ENCODE measurements at regions not wholly inside any gene's neighbourhood (a gene's known extent, or its start where the extent isn't known, plus 50 kb on each side); places are given as distances from the start of the nearest gene placed in this dataset.
"Not testable (repeated sequence)": the region's sequence is repeated elsewhere in the genome, so short reads cannot be mapped to it uniquely, and the experiment has no call there.

DNA sequence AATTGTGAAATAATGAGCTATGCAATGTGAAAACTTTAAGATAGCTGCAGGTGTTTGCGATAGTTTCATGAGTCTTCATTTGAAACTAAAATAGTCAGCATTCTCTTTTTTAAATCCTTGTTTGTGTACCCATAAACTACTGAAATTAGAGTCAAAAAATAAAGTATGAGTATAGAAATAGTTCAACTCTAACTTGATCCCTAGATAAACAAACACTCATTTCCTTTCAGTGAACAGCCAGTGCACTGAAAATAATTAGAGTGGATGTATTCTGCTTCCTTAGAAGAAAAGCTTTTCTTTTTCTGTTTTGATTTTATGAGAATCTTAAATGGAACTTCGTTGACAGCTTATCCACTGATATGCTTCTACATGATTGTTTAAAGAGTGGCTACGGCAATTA, 1033.4 kb downstream of the SOCS6 start:
- Histone ChIP-seq H3K27ac (no peak overlapping the region), H3K36me3 (no peaks in the 10 kb centered on the region), H3K4me3 (no peak overlapping the region), H3K27me3 (no peaks in the 10 kb centered on the region), H3K9me3 (no peaks in the 10 kb centered on the region), H3K4me1 (no peaks in the 10 kb centered on the region)
- no peak for TF ChIP-seq POLR2AphosphoS5 (IDR thresholded peaks at IDR 0.05; ENCODE audit: insufficient read depth in 1 of 2, low read depth in 1 of 2)
- TF ChIP-seq, protein P1, sequence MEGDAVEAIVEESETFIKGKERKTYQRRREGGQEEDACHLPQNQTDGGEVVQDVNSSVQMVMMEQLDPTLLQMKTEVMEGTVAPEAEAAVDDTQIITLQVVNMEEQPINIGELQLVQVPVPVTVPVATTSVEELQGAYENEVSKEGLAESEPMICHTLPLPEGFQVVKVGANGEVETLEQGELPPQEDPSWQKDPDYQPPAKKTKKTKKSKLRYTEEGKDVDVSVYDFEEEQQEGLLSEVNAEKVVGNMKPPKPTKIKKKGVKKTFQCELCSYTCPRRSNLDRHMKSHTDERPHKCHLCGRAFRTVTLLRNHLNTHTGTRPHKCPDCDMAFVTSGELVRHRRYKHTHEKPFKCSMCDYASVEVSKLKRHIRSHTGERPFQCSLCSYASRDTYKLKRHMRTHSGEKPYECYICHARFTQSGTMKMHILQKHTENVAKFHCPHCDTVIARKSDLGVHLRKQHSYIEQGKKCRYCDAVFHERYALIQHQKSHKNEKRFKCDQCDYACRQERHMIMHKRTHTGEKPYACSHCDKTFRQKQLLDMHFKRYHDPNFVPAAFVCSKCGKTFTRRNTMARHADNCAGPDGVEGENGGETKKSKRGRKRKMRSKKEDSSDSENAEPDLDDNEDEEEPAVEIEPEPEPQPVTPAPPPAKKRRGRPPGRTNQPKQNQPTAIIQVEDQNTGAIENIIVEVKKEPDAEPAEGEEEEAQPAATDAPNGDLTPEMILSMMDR (IDR thresholded peaks at IDR 0.05) = no peak
- no peak for TF ChIP-seq POLR2A (IDR thresholded peaks at IDR 0.05)
- intact Hi-C loops (cut with DNase I) = no loop called here
- no peak for DNase-seq (ENCODE audit: extremely low spot score in 2 of 2)

DNA sequence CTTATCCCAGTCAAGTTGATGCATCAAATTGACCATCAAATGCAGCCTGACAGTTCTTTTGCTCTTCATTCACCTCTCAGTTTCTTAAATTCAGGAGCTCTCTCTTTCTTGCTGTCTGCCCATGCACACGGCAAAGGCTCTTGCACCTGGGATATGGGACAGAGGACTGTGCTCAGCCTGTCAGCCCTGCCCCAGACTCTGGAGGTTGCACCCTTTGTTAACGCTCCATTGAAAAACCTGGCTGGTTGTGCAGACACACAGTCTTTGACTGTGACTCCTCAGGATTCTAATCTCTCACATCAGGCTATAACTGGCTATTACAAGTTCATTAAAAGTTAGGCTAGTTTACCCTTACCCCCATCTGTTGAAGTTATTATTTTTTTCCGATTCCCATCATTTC, 1032.5 kb downstream of the SOCS6 start:
- H3K4me3 ChIP-seq = no peak overlapping the region
- TF ChIP-seq, protein P1 (IDR thresholded peaks at IDR 0.05) = no peak
- H3K4me1 ChIP-seq = no peaks in the 10 kb centered on the region
- H3K36me3 ChIP-seq = no peaks in the 10 kb centered on the region
- no peak overlapping the region for H3K27ac ChIP-seq
- no peak for DNase-seq (ENCODE audit: extremely low spot score in 2 of 2)
- H3K27me3 ChIP-seq = no peaks in the 10 kb centered on the region
- no peaks in the 10 kb centered on the region for H3K9me3 ChIP-seq
- intact Hi-C loops (cut with DNase I) = no loop called here

DNA sequence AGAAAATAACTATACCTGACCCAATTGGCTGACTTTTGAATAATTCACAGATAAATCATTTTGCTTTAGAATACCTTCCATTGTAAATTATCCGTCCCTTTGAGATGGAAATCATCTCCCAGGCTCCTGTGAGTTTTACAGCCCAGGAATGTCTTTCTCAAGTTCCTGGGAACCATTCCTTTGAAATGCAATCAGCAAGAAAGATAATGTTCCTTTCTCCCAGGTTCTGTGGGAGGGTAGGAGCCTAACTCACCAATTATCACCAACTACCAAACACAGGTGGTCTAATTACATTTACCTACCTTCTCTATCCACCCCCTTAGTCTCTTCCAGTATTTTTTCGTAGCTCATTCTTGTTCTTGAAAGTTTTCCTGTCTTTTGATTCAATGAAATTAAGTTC, 1016.0 kb downstream of the SOCS6 start:
- intact Hi-C loops (cut with DNase I) = no loop called here
- DNase-seq (ENCODE audit: extremely low spot score in 2 of 2) = no peak
- TF ChIP-seq POLR2AphosphoS5 (IDR thresholded peaks at IDR 0.05; ENCODE audit: insufficient read depth in 1 of 2, low read depth in 1 of 2) = no peak
- Histone ChIP-seq H3K36me3 (no peaks in the 10 kb centered on the region), H3K4me1 (no peaks in the 10 kb centered on the region), H3K27ac (no peak overlapping the region), H3K4me3 (no peak overlapping the region), H3K9me3 (no peaks in the 10 kb centered on the region), H3K27me3 (no peaks in the 10 kb centered on the region)

GRCh38 chr18:71303743-71304142, 1014.9 kb downstream of the SOCS6 start:
- H3K27me3 ChIP-seq; intact Hi-C loops (cut with DNase I); H3K36me3 ChIP-seq; H3K27ac ChIP-seq; DNase-seq (ENCODE audit: extremely low spot score in 2 of 2); H3K4me3 ChIP-seq; H3K4me1 ChIP-seq; H3K9me3 ChIP-seq: not testable (repeated sequence)

DNA sequence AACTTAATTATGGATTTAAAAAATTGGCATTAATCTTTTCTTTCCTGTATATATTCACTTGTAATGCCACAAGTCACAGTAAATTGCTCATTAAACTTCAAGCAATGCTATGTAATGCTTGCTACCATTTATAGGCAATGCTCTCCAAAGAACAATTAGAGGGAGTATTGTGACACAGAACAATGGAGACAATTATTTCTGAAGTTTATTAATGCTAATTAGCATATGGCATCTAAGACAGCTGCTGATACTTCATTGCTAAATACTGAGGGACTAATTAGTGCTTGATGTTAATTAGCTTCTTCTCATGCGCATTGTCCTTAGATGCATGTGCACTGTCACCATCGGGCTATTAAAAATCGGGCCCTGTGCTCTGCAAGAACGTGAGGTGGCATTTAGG, 1012.8 kb downstream of the SOCS6 start:
- intact Hi-C loops (cut with DNase I) = no loop called here
- TF ChIP-seq POLR2A (IDR thresholded peaks at IDR 0.05) = no peak
- TF ChIP-seq, protein P1 (IDR thresholded peaks at IDR 0.05) = no peak
- no peak for TF ChIP-seq POLR2AphosphoS5 (IDR thresholded peaks at IDR 0.05; ENCODE audit: insufficient read depth in 1 of 2, low read depth in 1 of 2)
- no peak for DNase-seq (ENCODE audit: extremely low spot score in 2 of 2)

GRCh38 chr18:71294201-71294600, 1005.4 kb downstream of the SOCS6 start:
- H3K36me3 ChIP-seq; intact Hi-C loops (cut with DNase I); H3K4me3 ChIP-seq; H3K27ac ChIP-seq; H3K27me3 ChIP-seq; H3K9me3 ChIP-seq; DNase-seq (ENCODE audit: extremely low spot score in 2 of 2); H3K4me1 ChIP-seq: not testable (repeated sequence)

More for the DNA sequence above, 1012.8 kb downstream of the SOCS6 start:
- Histone ChIP-seq H3K4me3 (no peak overlapping the region), H3K27ac (no peak overlapping the region), H3K4me1 (no peaks in the 10 kb centered on the region), H3K36me3 (no peaks in the 10 kb centered on the region), H3K27me3 (no peaks in the 10 kb centered on the region), H3K9me3 (no peaks in the 10 kb centered on the region)

GRCh38 chr18:71293322-71293721, 1004.5 kb downstream of the SOCS6 start:
- Histone ChIP-seq H3K36me3 (no peaks in the 10 kb centered on the region), H3K27me3 (no peaks in the 10 kb centered on the region), H3K9me3 (no peaks in the 10 kb centered on the region), H3K4me3 (no peak overlapping the region), H3K27ac (no peak overlapping the region), H3K4me1 (no peaks in the 10 kb centered on the region)
- TF ChIP-seq POLR2A (IDR thresholded peaks at IDR 0.05) = no peak
- TF ChIP-seq, protein P1 (IDR thresholded peaks at IDR 0.05) = no peak
- TF ChIP-seq POLR2AphosphoS5 (IDR thresholded peaks at IDR 0.05; ENCODE audit: insufficient read depth in 1 of 2, low read depth in 1 of 2) = no peak
- no peak for DNase-seq (ENCODE audit: extremely low spot score in 2 of 2)
- intact Hi-C loops (cut with DNase I) = no loop called here
